Spleen (tissue), 7 donors: ENCODE measurements at regions not wholly inside any gene's neighbourhood (a gene's known extent, or its start where the extent isn't known, plus 50 kb on each side); places are given as distances from the start of the nearest gene placed in this dataset.
A peak's percentile ranks its signal among the peaks of the same experiment; 100 is the strongest.

Source experiments
- POLR2A ChIP-seq, 3 donors: fragments of 450-650 bp; IDR thresholded peaks; one replicate each; pipeline ENCODE4 v1.5.1; 2017; ENCODE audit warnings: antibody characterized with exemption in 3 of 3, mild to moderate bottlenecking in 1 of 3
- TF ChIP-seq, protein P1 (sequence below), 11 experiments: fragments of 200-600 bp in 7 of 11; fragments of 450-650 bp in 4 of 11; sonication (generic) in 4 of 11; IDR thresholded peaks in 8 of 11; conservative IDR thresholded peaks in 3 of 11; 1 replicate in 7 of 11; 2 replicates in 4 of 11; pipeline versions ENCODE4 v1.4.0 to v1.8.0; 2016 to 2021; ENCODE audit warnings: antibody characterized with exemption in 11 of 11, inconsistent platforms in 4 of 11, mild to moderate bottlenecking in 1 of 11
- donor health status: DM: no; HTN: no; CAD: no; lungs with moderate emphysema.
- donor health status: DM: no; HTN: no; CAD: no.
- donor health status: DM: no; HTN: no; CAD: no.

DNA sequence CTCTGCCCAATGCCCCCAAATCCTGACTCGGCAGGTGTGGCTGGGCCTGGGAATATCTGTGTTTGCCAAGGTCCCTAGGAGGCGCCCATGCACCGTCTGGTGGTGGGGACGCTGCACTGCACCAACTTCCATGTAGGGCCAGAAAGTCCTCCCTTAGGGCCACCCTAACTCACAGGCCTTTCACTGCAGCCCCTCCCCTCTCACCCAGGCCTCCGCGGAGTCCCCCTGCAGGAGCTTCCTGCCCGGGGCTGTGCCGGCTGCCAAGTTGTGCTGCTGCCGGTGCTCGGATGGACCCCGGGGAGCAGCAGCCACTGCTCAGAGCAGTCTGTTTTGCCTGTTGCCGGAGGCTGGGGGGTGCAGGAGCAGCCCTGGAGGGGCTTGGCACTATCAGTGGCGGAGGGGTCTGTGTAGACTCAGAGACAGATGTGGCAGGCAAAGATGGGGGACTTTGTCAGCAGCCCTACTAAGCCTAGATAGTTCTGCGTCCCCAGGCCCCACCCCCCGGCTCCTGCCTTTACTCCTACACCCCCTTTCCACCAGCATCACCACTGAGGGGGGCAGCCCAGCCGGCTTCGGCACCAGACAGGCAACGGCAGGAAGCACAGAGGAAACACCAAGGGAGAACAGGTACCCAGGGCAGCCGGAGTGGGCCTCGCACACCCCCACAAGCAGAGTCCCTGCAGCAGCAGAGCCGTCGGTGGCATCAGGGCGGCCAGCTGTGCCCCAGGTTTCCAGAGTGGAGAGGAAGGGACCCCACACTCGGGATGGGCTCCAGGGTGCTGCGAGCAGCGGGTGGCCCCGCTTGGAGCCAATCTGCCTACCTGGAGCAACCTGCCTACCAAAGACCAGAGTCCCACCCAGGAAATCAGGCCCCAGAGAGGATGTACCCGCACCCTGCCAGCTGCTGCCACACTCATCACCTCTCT is 124.3 kb downstream of the TRIM29 start:
- TF ChIP-seq, protein P1, sequence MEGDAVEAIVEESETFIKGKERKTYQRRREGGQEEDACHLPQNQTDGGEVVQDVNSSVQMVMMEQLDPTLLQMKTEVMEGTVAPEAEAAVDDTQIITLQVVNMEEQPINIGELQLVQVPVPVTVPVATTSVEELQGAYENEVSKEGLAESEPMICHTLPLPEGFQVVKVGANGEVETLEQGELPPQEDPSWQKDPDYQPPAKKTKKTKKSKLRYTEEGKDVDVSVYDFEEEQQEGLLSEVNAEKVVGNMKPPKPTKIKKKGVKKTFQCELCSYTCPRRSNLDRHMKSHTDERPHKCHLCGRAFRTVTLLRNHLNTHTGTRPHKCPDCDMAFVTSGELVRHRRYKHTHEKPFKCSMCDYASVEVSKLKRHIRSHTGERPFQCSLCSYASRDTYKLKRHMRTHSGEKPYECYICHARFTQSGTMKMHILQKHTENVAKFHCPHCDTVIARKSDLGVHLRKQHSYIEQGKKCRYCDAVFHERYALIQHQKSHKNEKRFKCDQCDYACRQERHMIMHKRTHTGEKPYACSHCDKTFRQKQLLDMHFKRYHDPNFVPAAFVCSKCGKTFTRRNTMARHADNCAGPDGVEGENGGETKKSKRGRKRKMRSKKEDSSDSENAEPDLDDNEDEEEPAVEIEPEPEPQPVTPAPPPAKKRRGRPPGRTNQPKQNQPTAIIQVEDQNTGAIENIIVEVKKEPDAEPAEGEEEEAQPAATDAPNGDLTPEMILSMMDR (IDR thresholded peaks at IDR 0.05 in 8 of 11, conservative IDR thresholded peaks at IDR 0.05 in 3 of 11) = peak in 8 of 11 experiments; percentile 17 to 62 (median 31)
- TF ChIP-seq POLR2A (IDR thresholded peaks at IDR 0.05) = no peak
